Hematopoietic multipotent progenitor cell treated with erythropoietin and hydrocortisone succinate and interleukin-3 and kit ligand, for 15 days (in vitro differentiated cells): ENCODE measurements at regions not wholly inside any gene's neighbourhood (a gene's known extent, or its start where the extent isn't known, plus 50 kb on each side); places are given as distances from the start of the nearest gene placed in this dataset.

ENCODE experiments used
- DNase-seq: peaks from one replicate; pipeline ENCODE4 v3.0.0-alpha.2; 2015; ENCODE audit warnings: low spot score

DNA sequence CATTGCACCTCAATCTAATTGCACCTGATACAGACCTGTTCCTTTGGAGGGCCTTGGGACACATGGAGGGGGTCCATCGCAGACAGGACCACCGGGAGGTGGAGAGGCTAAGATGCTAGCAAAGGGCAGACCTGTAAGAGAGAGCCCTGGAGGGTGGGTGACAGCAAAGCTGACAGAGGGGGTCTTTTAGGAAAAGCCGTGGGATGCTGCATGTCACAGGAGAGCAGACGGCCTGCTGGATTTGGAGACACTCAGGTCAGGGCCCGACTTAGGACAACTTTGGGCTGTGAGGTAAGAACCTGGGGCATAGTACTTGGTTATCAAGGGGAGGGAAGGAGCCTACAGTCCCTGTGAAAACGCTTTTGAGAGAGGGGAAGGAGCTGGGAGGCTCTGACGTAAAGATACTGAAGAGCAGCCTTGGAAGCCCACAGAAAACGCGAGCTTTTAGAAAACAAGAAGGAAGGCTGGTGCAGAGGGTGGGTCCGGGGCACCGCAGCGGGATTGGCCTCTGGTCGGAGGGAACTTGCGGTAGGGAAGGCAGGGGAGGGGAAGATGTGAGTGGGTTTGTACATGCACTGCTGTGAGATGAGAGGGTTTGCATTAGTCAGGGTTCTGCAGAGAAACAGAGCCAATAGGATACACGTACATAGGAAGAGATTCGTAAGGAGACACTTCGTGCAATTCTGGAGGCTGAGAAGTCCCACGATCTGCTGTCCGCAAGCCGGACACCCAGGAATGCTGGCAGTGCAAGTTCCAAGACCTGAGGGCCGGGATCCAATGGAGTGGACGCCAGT is 868.5 kb downstream of the TBC1D22A start:
- DNase-seq: no peak

GRCh38 chr22:47629791-47630655 is 867.6 kb downstream of the TBC1D22A start:
- no peak for DNase-seq

DNA sequence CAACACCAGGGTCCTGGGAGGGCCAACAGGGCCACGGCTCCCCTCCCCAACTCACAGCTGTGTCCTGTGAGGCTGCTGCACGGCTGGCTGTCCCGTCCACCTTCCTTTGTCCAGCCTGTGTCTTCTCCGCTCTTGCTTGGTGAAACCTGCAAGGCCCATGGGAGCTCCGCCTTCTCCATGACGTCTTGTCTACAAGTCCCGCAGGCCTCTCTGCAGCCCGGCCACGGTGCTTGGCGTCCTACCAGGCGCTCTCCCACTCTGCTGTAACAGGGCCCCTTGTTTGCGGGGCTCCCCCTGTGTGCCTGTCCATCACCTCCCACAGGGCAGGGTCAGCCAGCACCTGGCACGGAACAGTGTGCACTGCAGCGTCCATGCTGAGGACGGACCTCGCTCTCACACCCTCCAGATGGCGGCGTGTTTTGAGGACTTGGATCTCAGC is 866.8 kb downstream of the TBC1D22A start:
- DNase-seq: no peak

DNA sequence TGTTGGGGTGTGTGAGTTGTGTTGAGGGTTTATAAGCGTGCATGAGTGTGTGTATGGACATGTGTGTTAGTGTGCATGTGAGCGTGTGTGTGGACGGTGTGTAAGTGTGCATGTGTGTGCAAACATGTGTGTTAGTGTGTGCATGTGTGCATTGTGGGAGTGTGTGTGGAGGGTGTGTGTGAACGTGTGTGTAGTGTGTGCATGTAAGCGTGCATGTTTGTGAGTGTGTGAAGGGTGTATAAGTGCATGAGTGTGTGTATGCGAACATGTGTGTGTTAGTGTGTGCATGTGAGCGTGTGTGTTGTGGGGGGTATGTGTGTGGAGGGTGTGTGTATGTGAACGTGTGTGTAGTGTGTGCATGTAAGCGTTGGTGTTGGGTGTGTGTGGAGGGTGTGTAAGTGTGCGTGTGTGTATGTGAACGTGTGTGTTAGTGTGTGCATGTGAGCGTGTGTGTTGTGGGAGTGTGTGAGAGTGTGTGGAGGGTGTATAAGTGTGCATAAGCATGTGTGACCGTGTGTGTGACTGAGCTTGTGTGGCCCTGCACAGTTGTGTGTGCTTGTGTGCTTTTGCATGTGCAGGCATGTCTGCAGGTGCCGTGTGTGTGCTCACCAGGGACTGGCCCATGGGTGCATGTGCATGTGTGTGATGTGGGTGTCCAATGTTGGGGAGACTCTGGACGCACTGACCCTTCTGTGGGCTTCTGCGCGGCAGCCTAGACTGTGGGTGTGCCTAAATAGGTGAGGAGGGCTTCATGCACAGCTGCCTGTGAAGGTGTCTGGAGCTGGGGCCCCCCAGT is 866.2 kb downstream of the TBC1D22A start:
- no peak for DNase-seq

DNA sequence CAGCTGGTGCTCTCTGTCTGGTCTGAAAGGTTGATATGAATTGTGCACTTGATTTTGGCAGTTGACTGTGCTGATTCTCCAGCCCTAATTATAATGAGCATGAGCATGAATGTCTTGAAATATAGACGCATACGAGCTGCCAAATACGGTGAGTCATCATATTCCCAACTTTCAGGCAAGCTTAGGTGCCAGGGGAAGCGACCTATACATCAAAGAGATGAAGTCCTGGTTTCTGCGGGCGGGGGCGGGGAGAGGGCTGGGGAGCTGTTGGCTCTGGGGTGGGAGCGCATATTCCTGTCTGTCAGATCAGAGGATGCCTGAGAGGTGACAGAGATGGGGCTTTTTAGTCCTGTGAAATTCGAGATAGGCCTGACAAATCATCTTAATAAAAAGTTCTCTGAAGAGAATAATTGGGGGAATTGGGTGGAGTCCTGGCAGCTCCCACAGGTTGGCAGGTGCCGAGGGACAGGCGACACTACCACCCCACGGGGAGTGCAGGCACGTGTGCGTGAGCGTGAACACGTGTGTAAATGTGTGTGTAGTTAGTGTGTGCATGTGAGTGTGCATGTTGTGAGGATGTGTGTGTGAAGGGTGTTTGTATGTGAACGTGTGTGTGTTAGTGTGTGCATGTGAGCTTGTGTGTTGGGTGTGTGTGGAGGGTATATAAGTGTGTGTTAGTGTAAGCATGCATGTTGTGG is 865.3 kb downstream of the TBC1D22A start:
- DNase-seq: no peak

DNA sequence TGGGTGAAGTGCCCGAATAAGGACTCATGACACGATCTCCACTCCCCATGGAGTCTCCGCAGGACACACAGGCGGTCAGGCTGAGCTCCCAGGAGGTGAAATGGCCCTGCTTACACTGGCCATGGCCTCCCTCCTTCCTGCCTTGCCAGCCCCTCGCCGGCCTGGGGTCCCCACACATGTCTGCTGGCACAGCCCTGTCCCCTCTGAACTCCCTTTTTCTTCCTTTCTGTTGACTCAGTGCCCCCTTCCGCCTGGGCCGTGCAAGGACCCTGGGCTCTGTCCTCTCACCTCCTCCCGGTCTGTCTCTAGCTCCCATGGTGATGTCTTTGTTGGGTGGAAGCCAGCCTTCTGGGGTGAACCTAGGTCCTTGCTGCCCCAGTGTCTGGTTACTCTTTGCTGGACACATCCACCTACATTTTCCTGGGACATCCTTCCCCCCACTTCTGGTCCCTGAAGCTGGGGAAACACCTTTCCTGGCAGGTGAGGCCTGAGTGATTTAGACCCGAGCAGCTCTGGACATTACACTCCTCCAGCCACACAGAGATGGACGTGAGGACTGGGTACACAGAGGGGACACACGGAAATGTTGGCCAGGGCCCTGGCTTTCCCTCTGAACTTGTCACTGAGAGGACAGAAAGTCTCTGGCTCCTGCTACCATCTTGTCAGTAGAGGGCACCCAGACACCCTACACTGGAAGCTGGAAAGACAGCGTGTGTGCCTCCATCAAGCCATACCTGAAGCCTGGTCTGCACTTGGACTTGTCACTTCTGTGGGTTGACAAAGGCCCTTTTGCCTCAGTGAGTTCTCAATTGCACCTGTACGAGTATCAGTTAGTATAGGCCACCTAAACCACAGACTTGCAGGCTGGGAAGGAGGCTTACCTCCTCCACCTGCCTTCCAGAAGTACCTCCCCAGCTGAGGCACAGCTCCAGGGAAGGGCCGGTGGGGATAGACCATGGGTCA is 864.3 kb downstream of the TBC1D22A start:
- DNase-seq: no peak

DNA sequence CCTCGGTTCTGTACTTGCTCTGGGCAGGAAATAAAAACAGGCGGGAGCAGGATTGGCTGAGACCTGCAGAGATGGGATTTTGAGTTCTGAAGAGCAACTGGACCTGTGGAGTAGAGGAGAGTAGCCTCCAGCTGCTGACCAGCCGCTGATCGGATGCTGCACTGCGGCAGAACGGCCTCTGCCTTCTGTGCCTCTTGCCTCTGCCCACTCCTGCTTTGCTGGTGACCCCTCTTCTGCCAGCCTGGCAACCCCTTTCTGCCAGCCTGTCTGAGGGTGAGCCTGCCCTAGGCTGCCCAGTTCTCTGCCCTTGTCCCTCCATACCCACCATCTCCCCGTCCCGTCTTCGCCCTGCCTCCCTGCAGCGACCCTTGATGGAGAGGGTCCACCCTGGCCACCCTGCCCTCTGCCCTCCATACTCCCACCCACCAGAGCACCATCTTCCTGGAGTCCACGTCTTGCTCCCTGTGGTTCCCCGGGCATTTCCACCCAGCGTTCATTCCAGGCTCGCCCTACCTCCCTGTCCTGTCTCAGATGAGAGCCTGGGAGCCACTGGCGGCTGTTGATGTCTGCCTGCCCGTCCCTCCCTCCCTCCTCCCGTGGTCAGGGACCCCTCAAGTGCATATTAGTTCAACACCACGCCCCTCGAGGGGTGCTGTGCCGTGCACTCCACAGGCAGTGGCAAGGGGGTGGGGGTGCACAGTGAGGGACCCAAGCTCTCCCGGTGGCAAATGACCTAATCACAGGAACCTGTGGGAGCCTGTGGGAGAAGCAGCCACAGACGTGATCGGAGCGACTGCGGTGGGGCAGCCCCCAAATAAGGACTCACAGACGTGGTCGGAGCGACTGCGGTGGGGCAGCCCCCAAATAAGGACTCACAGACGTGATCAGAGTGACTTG is 863.3 kb downstream of the TBC1D22A start:
- no peak for DNase-seq

DNA sequence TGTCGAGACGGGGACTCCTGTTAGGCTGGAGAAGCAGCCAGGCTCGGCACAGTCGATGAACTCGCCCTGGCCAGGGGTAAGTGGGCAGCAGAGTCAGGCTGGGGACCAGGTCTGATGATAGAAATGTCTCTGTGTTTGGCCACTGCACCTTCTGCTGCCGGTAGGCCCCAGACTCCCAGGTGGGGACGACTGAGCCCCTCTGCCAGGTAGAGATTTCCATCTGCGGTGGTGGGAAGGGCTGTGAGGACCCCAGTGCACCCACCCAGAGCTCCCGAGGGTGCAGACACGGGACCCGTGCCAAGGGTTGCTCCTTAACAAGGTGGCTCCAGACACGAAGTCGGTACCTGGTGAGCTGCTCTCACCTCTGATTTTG is 862.5 kb downstream of the TBC1D22A start:
- DNase-seq: no peak

GRCh38 chr22:47624252-47625012 is 862.0 kb downstream of the TBC1D22A start:
- DNase-seq: no peak

DNA sequence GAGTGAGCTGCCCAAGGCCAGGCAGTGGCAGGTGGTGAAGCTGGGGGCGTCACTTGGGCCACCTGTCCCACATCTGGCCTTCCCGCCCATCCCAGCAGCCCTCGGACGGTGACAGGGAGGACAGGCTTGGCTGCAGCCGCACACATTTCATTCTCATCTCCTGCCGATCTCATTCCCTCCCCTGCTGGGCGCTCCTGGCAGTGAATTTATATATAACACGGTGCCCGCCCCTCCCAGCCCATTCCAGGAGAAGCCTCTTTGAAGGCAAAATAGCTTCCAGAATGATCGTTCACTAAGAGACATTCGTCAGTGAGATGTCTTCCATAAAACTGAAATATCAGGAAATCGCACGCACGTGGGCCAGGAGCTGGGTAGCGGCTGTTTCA is 861.3 kb downstream of the TBC1D22A start:
- no peak for DNase-seq

DNA sequence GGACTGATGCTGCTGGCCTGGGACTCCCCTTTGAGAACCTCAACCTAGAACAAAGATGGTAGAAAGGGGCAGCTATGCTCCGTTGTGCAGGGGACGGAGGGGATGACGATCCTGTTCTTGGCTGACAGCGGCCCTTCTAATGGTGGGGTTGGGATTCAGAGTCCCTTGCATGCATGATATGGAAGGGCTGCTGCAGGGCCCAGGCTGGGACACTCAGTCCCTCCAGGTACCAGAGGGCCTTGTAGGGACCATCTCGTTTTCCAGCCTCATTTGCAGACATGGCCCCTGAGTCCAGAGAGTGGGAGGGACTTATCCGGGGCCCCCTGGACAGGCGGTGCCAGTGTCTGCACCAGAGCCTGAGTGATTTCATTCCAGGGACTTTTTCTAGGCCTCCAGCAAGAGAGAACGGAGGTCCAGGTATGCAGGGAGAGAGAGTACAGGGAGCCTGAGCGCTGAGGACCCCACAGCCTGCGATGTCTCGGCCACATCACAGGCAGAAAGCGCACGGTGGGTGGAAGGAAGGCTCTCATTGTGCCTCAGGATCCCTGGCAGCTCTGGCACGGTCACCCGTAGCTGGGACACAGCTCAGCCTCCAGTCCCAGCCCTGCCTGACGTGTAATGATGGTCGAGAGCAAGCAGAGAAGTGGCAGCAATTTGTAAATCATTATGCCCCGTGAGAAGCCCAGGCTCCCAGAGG is 860.8 kb downstream of the TBC1D22A start:
- no peak for DNase-seq

DNA sequence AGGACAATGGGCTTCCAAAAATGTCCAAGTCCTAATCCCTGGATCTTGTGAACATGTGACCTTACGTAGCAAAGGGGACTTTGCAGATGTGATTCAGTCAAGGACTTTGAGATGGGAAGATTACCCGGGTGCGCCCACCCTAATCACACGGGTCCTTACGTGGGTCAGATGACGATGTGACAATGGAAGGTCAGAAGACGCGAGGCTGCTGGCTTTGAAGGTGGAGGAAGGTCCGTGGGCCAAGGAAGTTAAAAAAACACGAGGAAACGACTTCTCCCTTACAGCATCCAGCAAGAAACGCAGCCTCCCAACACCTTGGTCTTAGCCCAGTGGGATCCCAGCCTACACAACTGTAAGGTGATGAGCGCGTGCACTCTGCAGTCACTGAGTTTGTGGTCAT is 860.1 kb downstream of the TBC1D22A start:
- DNase-seq: no peak

- DNase-seq: no peak
Measured at GRCh38 chr22:47621253-47621652, 858.8 kb downstream of the TBC1D22A start.

DNA sequence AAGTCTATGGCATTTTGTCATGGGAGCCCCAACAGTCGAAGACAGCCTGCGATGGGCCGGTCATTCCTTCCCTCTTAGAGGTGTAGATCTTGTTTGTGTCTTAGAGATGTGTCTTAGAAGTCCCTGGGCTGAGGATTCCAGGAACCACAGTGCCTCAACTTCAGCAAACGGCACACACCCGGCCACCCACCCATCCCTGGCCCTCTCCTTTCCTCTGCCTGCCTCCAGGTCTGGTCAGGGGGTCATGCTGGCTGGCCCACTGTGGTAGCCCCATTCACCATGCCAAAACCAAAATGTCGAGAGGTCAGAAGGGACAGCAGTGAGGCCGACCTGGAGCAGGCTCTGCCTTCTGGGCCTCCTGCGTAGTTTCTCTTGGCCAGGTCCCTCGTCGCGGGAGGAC is 857.9 kb downstream of the TBC1D22A start:
- no peak for DNase-seq

- DNase-seq: no peak
Measured at GRCh38 chr22:47619631-47620030, 857.2 kb downstream of the TBC1D22A start.

DNA sequence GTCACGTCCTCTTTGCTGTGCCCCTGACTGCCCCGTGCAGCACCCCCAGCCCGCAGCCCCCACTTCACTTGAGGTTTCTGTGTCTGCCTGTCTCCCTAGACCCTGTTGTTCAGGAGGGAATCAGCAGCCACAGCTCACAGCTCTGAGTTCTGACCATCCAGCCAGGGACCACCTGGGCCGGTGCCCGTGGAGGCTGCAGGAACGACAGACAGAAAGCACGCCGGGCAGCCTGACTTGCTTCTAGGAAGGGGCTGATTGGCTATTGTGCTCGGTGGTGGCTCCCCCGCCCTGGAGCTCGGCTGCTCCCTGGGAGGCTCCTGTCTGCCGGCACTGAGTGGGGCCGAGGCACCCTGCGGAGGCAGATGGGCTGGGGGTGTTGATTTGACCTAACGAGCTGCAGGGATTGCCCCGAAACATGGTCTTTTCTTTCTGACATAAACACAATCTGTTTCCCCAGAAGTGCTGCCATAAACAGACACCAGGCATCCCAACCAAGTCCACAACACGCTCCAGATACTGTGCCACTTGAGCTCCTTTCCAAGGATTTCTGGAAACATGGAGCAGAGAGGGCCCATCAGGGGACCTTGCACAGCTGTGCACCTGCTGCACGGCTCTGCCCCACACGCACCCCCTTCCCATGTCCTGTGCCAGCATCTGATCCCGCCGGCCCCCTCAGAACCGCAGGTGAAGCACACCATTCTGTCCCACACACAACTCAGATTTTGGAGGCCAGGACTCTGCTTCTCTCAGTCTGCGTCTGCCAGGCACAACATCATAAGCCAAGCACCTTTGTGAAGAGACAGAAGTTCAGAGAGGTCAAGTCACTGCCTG is 855.9 kb downstream of the TBC1D22A start:
- no peak for DNase-seq

DNA sequence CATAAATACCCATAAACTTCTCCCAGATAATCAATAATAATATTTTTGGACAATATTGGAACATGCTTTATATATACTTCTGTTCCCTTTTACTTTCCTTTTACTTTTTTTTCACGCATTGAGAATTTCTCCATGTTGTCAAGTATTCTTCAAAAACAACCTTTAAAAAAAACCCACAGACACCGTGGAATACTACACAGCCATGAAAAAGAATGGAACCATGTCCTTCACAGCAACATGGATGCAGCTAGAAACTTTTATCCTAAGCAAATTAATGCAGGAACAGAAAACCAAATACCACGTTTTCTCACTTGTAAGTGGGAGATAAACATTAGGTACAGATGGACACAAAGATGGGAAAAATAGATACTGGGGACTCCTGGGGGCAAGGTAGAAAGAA is 854.7 kb downstream of the TBC1D22A start:
- DNase-seq: no peak
